ENCODE measurements at regions not wholly inside any gene's neighbourhood (a gene's known extent, or its start where the extent isn't known, plus 50 kb on each side); places are given as distances from the start of the nearest gene placed in this dataset.
"Not testable (repeated sequence)": the region's sequence is repeated elsewhere in the genome, so short reads cannot be mapped to it uniquely, and the experiment has no call there.

- no peak for DNase-seq (ENCODE audit: low spot score)
These were observed 63.1 kb downstream of the MTNR1B start for GRCh38 chr11:93032580-93032979.

GRCh38 chr11:93033093-93033492, 63.6 kb downstream of the MTNR1B start:
- DNase-seq (ENCODE audit: low spot score), result no peak

DNA sequence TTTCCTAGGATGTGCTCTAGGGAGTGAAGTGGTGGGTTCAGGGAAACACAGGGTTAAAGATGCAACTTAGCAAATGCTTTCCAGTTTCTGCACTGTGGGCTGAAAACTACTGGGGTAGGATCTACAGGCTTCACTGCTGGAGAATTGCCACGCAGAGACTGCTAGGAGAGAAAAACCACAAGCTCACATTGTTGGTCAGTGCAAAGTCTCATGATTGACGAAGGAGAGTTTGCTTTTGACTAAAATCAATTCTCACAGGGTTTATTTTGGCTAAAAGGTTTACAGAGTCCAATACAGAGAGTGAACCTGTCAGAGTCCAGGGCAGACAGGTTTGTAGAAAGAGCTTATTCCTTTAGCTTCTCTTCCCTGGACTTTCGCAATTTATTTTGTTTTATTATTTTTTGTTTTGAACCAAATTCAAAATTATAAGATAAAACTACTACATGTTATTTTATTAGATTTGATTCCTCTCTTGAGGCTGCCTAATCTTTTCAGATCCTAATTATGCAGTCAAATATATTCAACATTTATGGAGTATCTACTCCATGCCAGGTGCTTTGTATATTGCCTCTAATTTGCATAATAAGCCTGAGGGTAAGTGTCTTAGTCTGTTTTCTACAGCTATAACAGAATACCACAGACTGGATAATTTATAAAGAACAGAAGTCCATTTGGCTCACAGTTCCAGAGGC, 64.7 kb downstream of the MTNR1B start:
- no peak for DNase-seq (ENCODE audit: low spot score)

DNA sequence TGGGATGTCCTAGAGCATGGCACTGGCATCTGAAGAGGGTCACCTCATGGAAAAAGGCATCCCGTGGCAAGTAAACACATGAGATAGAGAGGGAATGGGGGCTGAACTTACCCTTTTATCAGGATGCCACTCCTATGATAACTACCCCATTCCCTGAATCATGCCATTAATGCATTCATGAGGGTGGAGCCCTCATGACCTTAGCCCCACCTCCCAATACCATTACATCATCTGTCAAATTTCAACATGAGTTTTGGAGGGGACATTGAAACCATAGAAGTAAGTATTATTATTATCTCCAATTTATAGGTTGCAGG, 65.2 kb downstream of the MTNR1B start:
- no peak for DNase-seq (ENCODE audit: low spot score)

GRCh38 chr11:93038521-93038920, 69.1 kb downstream of the MTNR1B start:
- DNase-seq (ENCODE audit: low spot score), result no peak

GRCh38 chr11:93039531-93040240, 70.2 kb downstream of the MTNR1B start:
- no peak for DNase-seq (ENCODE audit: low spot score)

DNA sequence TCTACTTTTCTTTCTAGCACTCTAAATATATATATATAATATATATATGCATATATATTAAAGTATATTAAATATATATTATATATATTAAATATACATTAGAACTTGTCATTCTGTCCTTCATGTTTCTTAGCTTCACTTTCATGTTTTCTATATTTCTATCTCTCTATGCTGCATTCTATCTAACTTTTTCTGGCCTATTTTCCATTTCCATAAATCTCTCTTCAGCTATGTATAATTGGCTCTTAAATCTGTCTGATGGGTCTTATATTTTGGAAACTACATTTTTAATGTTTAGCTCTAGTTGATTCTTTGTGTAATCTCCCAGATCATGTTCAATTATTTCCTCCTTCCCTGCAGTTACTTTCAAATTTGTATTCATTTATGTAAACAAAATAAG, 72.2 kb downstream of the MTNR1B start:
- DNase-seq (ENCODE audit: low spot score), result no peak

DNA sequence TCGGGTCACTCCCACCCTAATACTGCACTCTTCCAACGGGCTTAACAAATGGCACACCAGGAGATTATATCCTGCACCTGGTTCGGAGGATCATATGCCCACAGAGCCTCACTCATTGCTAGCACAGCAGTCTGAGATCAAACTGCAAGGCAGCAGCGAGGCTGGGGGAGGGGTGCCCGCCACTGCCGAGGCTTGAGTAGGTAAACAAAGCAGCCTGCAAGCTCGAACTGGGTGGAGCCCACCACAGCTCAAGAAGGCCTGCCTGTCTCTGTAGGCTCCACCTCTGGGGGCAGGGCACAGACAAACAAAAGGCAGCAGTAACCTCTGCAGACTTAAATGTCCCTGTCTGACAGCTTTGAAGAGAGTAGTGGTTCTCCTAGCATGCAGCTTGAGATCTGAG, 73.7 kb downstream of the MTNR1B start:
- DNase-seq (ENCODE audit: low spot score), result not testable (repeated sequence)

- no peak for DNase-seq (ENCODE audit: low spot score)
These were observed 80.3 kb downstream of the MTNR1B start for GRCh38 chr11:93049740-93050139.

DNA sequence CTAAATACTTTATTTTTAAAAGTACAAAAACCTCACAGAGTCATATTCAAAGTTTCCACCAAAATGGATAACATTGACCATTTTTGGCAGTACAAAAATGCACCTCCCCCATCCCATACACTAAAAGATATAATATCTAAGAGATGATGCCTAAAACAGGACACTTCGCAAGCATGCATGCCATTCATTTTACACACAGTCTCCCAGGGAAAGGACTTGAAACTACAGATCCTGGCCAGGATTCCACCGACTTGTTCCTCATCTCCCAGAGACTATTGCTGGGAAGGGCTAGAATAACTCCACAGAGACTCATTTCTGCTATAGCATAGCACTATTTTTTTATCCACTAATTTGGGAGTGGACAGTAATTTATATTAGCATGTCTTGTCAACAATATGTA, 81.7 kb downstream of the MTNR1B start:
- no peak for DNase-seq (ENCODE audit: low spot score)

- no peak for DNase-seq (ENCODE audit: low spot score)
These were observed 84.4 kb downstream of the MTNR1B start for GRCh38 chr11:93053864-93054263.

GRCh38 chr11:93054279-93054678, 84.8 kb downstream of the MTNR1B start:
- DNase-seq (ENCODE audit: low spot score), result no peak

DNA sequence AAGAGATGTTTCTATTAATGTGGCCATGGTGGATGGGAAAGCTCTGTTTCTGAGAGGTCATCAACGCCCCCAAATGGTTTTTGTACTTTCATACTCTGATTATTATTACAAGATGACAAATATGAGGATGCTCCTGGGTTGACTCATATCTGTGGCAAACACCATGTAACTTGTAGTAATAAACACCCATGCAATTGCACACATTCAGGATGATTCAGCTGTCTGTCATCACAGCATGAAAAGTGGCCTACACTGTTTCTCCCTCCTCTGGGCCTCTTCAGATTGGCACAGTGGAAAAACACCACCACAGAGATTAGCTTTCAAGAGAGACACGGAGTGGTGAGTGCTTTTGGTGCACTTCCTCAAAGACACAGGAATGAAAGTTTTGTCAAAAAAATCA, 85.4 kb downstream of the MTNR1B start:
- no peak for DNase-seq (ENCODE audit: low spot score)

GRCh38 chr11:93059117-93059957, 89.9 kb downstream of the MTNR1B start:
- DNase-seq (ENCODE audit: low spot score), result no peak

- no peak for DNase-seq (ENCODE audit: low spot score)
These were observed 93.6 kb downstream of the MTNR1B start for GRCh38 chr11:93063086-93063485.

GRCh38 chr11:93065074-93065674, 95.7 kb downstream of the MTNR1B start:
- not testable (repeated sequence) for DNase-seq (ENCODE audit: low spot score)

- no peak for DNase-seq (ENCODE audit: low spot score)
These were observed 98.5 kb downstream of the MTNR1B start for GRCh38 chr11:93067881-93068390.

- DNase-seq (ENCODE audit: low spot score), result no peak
These were observed 102.9 kb downstream of the MTNR1B start for GRCh38 chr11:93072229-93072914.

- DNase-seq (ENCODE audit: low spot score), result no peak
These were observed 103.6 kb downstream of the MTNR1B start for GRCh38 chr11:93073026-93073425.

- no peak for DNase-seq (ENCODE audit: low spot score)
These were observed 104.2 kb downstream of the MTNR1B start for GRCh38 chr11:93073508-93074280.

- DNase-seq (ENCODE audit: low spot score), result no peak
These were observed 104.9 kb downstream of the MTNR1B start for GRCh38 chr11:93074352-93074751.

All from globus pallidus (tissue), 1 donor.